Right atrium auricular region (tissue), 2 donors: ENCODE measurements at regions not wholly inside any gene's neighbourhood (a gene's known extent, or its start where the extent isn't known, plus 50 kb on each side); places are given as distances from the start of the nearest gene placed in this dataset.
A peak's percentile ranks its signal among the peaks of the same experiment; 100 is the strongest.

Experiments used
- DNase-seq: peaks from one replicate; pipeline ENCODE4 v3.0.0-alpha.2; 2019; ENCODE audit warnings: low spot score
- H3K27ac ChIP-seq, 2 donors: fragments of 200-600 bp; sonication (generic); 1 replicate in 1 of 2; 2 replicates in 1 of 2; pipeline ENCODE4 v1.5.1; 2016 to 2019
- H3K27me3 ChIP-seq, 2 donors: fragments of 200-600 bp; sonication (generic); one replicate each; pipeline versions ENCODE4 v1.5.1 to v1.6.0; 2017 to 2019
- H3K36me3 ChIP-seq: fragments of 200-600 bp; sonication (generic); one replicate; pipeline ENCODE4 v1.5.1; 2016
- H3K4me1 ChIP-seq, 2 donors: fragments of 200-600 bp; sonication (generic); one replicate each; pipeline versions ENCODE4 v1.5.1 to v1.6.0; 2017 to 2019
- H3K4me3 ChIP-seq, 2 donors: fragments of 200-600 bp; sonication (generic); 1 replicate in 1 of 2; 2 replicates in 1 of 2; pipeline ENCODE4 v1.5.1; 2017 to 2019; ENCODE audit warnings: mild to moderate bottlenecking in 1 of 2, moderate library complexity in 1 of 2
- H3K9me3 ChIP-seq, 2 donors: fragments of 200-600 bp; sonication (generic); one replicate each; pipeline ENCODE4 v1.5.1; 2019
- TF ChIP-seq, protein P1 (sequence below), 2 donors: fragments of 200-600 bp; sonication (generic); IDR thresholded peaks; one replicate each; pipeline ENCODE4 v1.5.1; 2019; ENCODE audit warnings: antibody characterized with exemption in 2 of 2

DNA sequence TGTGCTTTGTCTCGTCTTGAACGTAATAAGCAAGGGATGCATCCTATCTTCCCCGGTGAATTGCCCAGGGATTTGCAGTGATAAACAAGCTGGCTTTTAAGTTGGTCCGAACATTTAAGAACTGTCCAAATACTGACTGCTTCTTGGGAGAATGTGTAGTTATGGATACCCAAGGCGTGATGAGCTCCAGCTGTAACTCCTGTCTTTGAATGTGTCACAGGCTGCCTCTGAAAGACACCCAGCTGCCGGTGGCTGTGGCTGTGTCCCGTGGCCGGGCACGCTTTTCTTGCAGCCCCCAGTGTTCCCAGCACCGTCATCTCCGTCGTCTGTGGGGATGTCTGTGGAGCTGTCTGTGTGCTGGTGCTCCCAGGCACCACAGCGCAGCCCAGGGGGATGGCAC lies 118.1 kb downstream of the GLRX3 start:
- Histone ChIP-seq H3K9me3 (no peaks in the 10 kb centered on the region), H3K27me3 (no peaks in the 10 kb centered on the region), H3K4me3 (no peak overlapping the region), H3K36me3 (no peaks in the 10 kb centered on the region), H3K27ac (no peak overlapping the region), H3K4me1 (no peaks in the 10 kb centered on the region)
- TF ChIP-seq, protein P1, sequence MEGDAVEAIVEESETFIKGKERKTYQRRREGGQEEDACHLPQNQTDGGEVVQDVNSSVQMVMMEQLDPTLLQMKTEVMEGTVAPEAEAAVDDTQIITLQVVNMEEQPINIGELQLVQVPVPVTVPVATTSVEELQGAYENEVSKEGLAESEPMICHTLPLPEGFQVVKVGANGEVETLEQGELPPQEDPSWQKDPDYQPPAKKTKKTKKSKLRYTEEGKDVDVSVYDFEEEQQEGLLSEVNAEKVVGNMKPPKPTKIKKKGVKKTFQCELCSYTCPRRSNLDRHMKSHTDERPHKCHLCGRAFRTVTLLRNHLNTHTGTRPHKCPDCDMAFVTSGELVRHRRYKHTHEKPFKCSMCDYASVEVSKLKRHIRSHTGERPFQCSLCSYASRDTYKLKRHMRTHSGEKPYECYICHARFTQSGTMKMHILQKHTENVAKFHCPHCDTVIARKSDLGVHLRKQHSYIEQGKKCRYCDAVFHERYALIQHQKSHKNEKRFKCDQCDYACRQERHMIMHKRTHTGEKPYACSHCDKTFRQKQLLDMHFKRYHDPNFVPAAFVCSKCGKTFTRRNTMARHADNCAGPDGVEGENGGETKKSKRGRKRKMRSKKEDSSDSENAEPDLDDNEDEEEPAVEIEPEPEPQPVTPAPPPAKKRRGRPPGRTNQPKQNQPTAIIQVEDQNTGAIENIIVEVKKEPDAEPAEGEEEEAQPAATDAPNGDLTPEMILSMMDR (IDR thresholded peaks at IDR 0.05): no peak
- DNase-seq: peak; percentile 36

DNA sequence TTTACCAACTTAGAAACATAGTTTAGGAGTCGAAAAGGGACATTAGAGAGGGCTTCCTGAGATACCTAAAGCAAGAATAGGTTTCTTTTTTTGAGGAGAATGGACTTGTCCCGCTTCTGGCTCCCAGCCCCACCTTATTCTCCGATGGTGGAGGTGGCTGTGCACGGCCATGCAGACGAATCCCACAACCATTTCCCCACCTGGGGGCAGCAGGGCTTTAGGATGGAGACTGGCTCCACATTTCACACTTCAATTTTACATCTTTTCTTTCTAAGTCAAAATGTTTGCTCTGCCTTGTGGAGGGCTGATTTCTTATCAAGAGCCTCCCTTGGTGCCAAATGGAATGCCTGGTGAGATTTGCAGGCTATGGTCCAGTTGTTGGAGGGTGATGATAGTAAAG lies 118.5 kb downstream of the GLRX3 start:
- Histone ChIP-seq H3K27me3 (no peaks in the 10 kb centered on the region), H3K27ac (no peak overlapping the region), H3K4me1 (no peaks in the 10 kb centered on the region), H3K36me3 (no peaks in the 10 kb centered on the region), H3K4me3 (no peak overlapping the region), H3K9me3 (no peaks in the 10 kb centered on the region)
- no peak for DNase-seq
- TF ChIP-seq, protein P1 (IDR thresholded peaks at IDR 0.05): no peak

GRCh38 chr10:130255777-130256176 lies 119.6 kb downstream of the GLRX3 start:
- no peaks in the 10 kb centered on the region for H3K4me1 ChIP-seq
- H3K27ac ChIP-seq: no peak overlapping the region
- no peaks in the 10 kb centered on the region for H3K27me3 ChIP-seq
- no peak for DNase-seq
- H3K9me3 ChIP-seq: no peaks in the 10 kb centered on the region
- TF ChIP-seq, protein P1 (IDR thresholded peaks at IDR 0.05): no peak
- no peaks in the 10 kb centered on the region for H3K36me3 ChIP-seq
- H3K4me3 ChIP-seq: no peak overlapping the region

GRCh38 chr10:130257897-130258296 lies 121.7 kb downstream of the GLRX3 start:
- peaks cover 0 to 8% of the 10 kb centered on the region in 2 donors for H3K9me3 ChIP-seq
- H3K27me3 ChIP-seq: no peaks in the 10 kb centered on the region
- H3K36me3 ChIP-seq: no peaks in the 10 kb centered on the region
- no peak for DNase-seq
- no peaks in the 10 kb centered on the region for H3K4me1 ChIP-seq
- TF ChIP-seq, protein P1 (IDR thresholded peaks at IDR 0.05): no peak
- no peak overlapping the region for H3K27ac ChIP-seq
- H3K4me3 ChIP-seq: no peak overlapping the region

- no peaks in the 10 kb centered on the region for H3K27me3 ChIP-seq
- no peak overlapping the region for H3K27ac ChIP-seq
- no peak overlapping the region for H3K4me3 ChIP-seq
- peaks cover 0 to 8% of the 10 kb centered on the region in 2 donors for H3K9me3 ChIP-seq
- no peaks in the 10 kb centered on the region for H3K36me3 ChIP-seq
- no peaks in the 10 kb centered on the region for H3K4me1 ChIP-seq
- TF ChIP-seq, protein P1 (IDR thresholded peaks at IDR 0.05): no peak
- no peak for DNase-seq
These were observed 123.2 kb downstream of the GLRX3 start for GRCh38 chr10:130259380-130259779.

- DNase-seq: no peak
- Histone ChIP-seq H3K27ac (no peak overlapping the region), H3K27me3 (no peaks in the 10 kb centered on the region), H3K36me3 (no peaks in the 10 kb centered on the region), H3K4me1 (no peaks in the 10 kb centered on the region), H3K4me3 (no peak overlapping the region), H3K9me3 (peaks cover 0 to 8% of the 10 kb centered on the region in 2 donors)
- TF ChIP-seq, protein P1 (IDR thresholded peaks at IDR 0.05): no peak
These were observed 125.1 kb downstream of the GLRX3 start for GRCh38 chr10:130261306-130261705.
